Keratinocyte (primary cell): ENCODE measurements at regions not wholly inside any gene's neighbourhood (a gene's known extent, or its start where the extent isn't known, plus 50 kb on each side); places are given as distances from the start of the nearest gene placed in this dataset.

Source experiments
- DNase-seq: peaks from one replicate; pipeline ENCODE4 v3.0.0-alpha.2; 2011; ENCODE audit warnings: low read depth, missing footprints, low spot score
- FAIRE-seq: peaks from 2 replicates; lab custom pipeline; 2011; peaks lifted over from hg19 to GRCh38; lab: Jason Lieb, UNC
- H2AFZ ChIP-seq: 2 replicates; pipeline ENCODE4 v1.6.0; 2012; ENCODE audit warnings: low read length, control low read depth, inconsistent platforms; ENCODE audit not compliant: control insufficient read depth
- H3K27ac ChIP-seq: 2 replicates; pipeline ENCODE4 v1.5.1; 2011; ENCODE audit warnings: low read length; ENCODE audit not compliant: control insufficient read depth, insufficient read depth
- H3K27me3 ChIP-seq: 3 replicates; pipeline ENCODE4 v1.6.0; 2011; ENCODE audit warnings: low read length; ENCODE audit not compliant: control insufficient read depth, insufficient read depth; ENCODE audit errors: extremely low read depth
- H3K36me3 ChIP-seq, 2 experiments: 2 replicates in 1 of 2; 3 replicates in 1 of 2; pipeline ENCODE4 v1.5.1; 2011; ENCODE audit warnings: low read length in 2 of 2, mild to moderate bottlenecking in 1 of 2; ENCODE audit not compliant: control insufficient read depth in 2 of 2, insufficient read depth in 2 of 2; ENCODE audit errors: extremely low read depth in 1 of 2
- H3K4me1 ChIP-seq: 3 replicates; pipeline ENCODE4 v1.5.1; 2011; ENCODE audit warnings: low read length; ENCODE audit not compliant: control insufficient read depth, insufficient read depth; ENCODE audit errors: extremely low read depth
- H3K4me2 ChIP-seq: 3 replicates; pipeline ENCODE4 v1.6.0; 2011; ENCODE audit warnings: low read depth, low read length; ENCODE audit not compliant: control insufficient read depth, insufficient read depth; ENCODE audit errors: extremely low read depth
- H3K4me3 ChIP-seq, 3 experiments: fragments of 200-600 bp in 1 of 3; sonication (generic) in 1 of 3; 2 replicates in 2 of 3; 3 replicates in 1 of 3; pipeline ENCODE4 v1.5.1; 2011 to 2016; ENCODE audit warnings: low read length in 3 of 3, mild to moderate bottlenecking in 3 of 3, control low read depth in 2 of 3, inconsistent platforms in 1 of 3, low read depth in 1 of 3, mixed read lengths in 1 of 3, mixed run types in 1 of 3, moderate library complexity in 1 of 3; ENCODE audit not compliant: control insufficient read depth in 2 of 3, insufficient read depth in 2 of 3; ENCODE audit errors: extremely low read depth in 1 of 3
- H3K79me2 ChIP-seq: 2 replicates; pipeline ENCODE4 v1.6.0; 2012; ENCODE audit warnings: low read length; ENCODE audit not compliant: control insufficient read depth, insufficient read depth
- H3K9ac ChIP-seq: 3 replicates; pipeline ENCODE4 v1.6.0; 2011; ENCODE audit warnings: low read length; ENCODE audit not compliant: control insufficient read depth, insufficient read depth; ENCODE audit errors: extremely low read depth
- H3K9me1 ChIP-seq: 3 replicates; pipeline ENCODE4 v1.6.0; 2011; ENCODE audit warnings: low read length; ENCODE audit not compliant: control insufficient read depth, insufficient read depth; ENCODE audit errors: extremely low read depth
- H3K9me3 ChIP-seq: 2 replicates; pipeline ENCODE4 v1.5.1; 2012; ENCODE audit warnings: low read depth, low read length; ENCODE audit not compliant: control insufficient read depth
- H4K20me1 ChIP-seq: 3 replicates; pipeline ENCODE4 v1.6.0; 2011; ENCODE audit warnings: low read length; ENCODE audit not compliant: control insufficient read depth, insufficient read depth; ENCODE audit errors: extremely low read depth
- EZH2 ChIP-seq: IDR thresholded peaks from one replicate; pipeline ENCODE4 v1.6.1; 2012; ENCODE audit warnings: inconsistent platforms, mild to moderate bottlenecking, low read length, moderate library complexity
- dilution Hi-C: fragments of 300-500 bp; cut with MboI; formaldehyde crosslinking; loops from one replicate; pipeline ENCODE4 v1.7.0; 2020; ENCODE audit warnings: low sequenced_read_pairs; ENCODE audit not compliant: extremely low pct_ligation_motif_present
- TF ChIP-seq, protein P1 (sequence below), 3 experiments: IDR thresholded peaks in 1 of 3; conservative IDR thresholded peaks in 1 of 3; optimal IDR thresholded peaks in 1 of 3; 2 replicates in 2 of 3; 3 replicates in 1 of 3; pipeline versions ENCODE3 to v1.5.1; 2011; ENCODE audit warnings: low read length in 3 of 3, mild to moderate bottlenecking in 3 of 3, moderate library complexity in 2 of 3, control low read depth in 1 of 3, inconsistent platforms in 1 of 3; ENCODE audit not compliant: insufficient read depth in 2 of 3; ENCODE audit errors: extremely low read depth in 1 of 3

DNA sequence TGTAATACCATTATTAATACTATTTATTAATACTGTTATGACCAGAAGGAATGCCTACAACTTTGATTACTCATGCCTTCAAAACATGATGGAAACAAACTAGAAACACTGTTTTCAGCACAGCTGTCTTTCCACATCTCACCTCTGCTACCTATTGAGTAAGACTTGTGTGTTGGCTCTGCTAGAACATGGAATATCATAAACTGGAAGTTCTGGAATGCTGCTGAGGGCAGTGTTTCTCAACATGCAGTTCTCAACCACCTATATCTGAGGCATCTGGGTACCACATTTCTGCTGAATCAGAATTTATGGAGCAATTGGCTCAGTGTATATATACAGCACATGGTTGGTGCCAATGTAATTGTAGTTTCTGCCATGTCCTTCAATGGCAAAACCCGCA lies 392.1 kb downstream of the TUSC7 start:
- Histone ChIP-seq H3K4me3 (no peak overlapping the region), H3K27me3 (no peaks in the 10 kb centered on the region), H2AFZ (no peak overlapping the region), H3K79me2 (no peaks in the 10 kb centered on the region), H4K20me1 (no peaks in the 10 kb centered on the region), H3K9me3 (no peaks in the 10 kb centered on the region), H3K4me1 (no peaks in the 10 kb centered on the region), H3K4me2 (no peak overlapping the region), H3K9me1 (no peaks in the 10 kb centered on the region), H3K27ac (no peak overlapping the region), H3K36me3 (no peaks in the 10 kb centered on the region), H3K9ac (no peak overlapping the region)
- FAIRE-seq = no peak
- DNase-seq = no peak
- TF ChIP-seq, protein P1, sequence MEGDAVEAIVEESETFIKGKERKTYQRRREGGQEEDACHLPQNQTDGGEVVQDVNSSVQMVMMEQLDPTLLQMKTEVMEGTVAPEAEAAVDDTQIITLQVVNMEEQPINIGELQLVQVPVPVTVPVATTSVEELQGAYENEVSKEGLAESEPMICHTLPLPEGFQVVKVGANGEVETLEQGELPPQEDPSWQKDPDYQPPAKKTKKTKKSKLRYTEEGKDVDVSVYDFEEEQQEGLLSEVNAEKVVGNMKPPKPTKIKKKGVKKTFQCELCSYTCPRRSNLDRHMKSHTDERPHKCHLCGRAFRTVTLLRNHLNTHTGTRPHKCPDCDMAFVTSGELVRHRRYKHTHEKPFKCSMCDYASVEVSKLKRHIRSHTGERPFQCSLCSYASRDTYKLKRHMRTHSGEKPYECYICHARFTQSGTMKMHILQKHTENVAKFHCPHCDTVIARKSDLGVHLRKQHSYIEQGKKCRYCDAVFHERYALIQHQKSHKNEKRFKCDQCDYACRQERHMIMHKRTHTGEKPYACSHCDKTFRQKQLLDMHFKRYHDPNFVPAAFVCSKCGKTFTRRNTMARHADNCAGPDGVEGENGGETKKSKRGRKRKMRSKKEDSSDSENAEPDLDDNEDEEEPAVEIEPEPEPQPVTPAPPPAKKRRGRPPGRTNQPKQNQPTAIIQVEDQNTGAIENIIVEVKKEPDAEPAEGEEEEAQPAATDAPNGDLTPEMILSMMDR (optimal IDR thresholded peaks at IDR 0.05 in 1 of 3, IDR thresholded peaks at IDR 0.05 in 1 of 3, conservative IDR thresholded peaks at IDR 0.05 in 1 of 3; ENCODE audit: extremely low read depth in 1 of 3, insufficient read depth in 2 of 3, low read length in 3 of 3) = no peak
- no peak for TF ChIP-seq EZH2
- dilution Hi-C loops = no loop called here

DNA sequence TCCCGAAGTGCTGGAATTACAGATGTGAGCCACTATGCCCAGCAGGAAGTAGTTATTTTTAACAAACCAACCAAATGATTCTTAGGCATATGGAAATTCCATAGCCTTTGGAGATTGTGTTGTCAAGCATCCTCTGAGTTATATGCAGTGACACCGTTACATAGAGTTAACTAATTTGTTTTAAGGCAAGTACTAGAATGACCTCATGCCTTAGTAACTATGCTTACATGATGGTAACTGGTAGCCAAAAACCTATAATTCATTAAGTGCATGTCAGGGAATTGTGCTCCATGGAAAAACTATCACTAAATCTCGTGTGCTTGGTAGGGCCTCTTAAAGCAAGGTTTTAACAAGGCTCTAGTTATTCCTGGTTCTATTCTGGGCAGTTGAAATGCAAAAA lies 392.8 kb downstream of the TUSC7 start:
- TF ChIP-seq, protein P1 (optimal IDR thresholded peaks at IDR 0.05 in 1 of 3, IDR thresholded peaks at IDR 0.05 in 1 of 3, conservative IDR thresholded peaks at IDR 0.05 in 1 of 3; ENCODE audit: extremely low read depth in 1 of 3, insufficient read depth in 2 of 3, low read length in 3 of 3) = no peak
- TF ChIP-seq EZH2 = no peak
- dilution Hi-C loops = no loop called here

More for the DNA sequence above, 392.8 kb downstream of the TUSC7 start:
- Histone ChIP-seq H3K9me3 (no peaks in the 10 kb centered on the region), H3K27ac (no peak overlapping the region), H3K4me1 (no peaks in the 10 kb centered on the region), H4K20me1 (no peaks in the 10 kb centered on the region), H3K36me3 (no peaks in the 10 kb centered on the region), H3K9me1 (no peaks in the 10 kb centered on the region), H3K9ac (no peak overlapping the region), H3K79me2 (no peaks in the 10 kb centered on the region), H2AFZ (no peak overlapping the region), H3K4me3 (no peak overlapping the region), H3K27me3 (no peaks in the 10 kb centered on the region), H3K4me2 (no peak overlapping the region)
- FAIRE-seq (no peak), DNase-seq (no peak)
